Hepatocyte (in vitro differentiated cells): ENCODE measurements at regions not wholly inside any gene's neighbourhood (a gene's known extent, or its start where the extent isn't known, plus 50 kb on each side); places are given as distances from the start of the nearest gene placed in this dataset. TPM values are rescaled to one million over a fixed set of nuclear protein-coding genes. Genes with fewer than 3 reads are reported as not detected.

Source experiments
- small RNA-seq: library from RNA; depleted of rRNA; stranded (forward); fragments of <200 nt; gene quantifications from one replicate; pipeline ENCODE3, GENCODE V24; 2014

Small RNA genes in the stretch of these regions (small RNA-seq; reads per million reads assigned to genes)
- gene AC048382.3 (not detected), gene CSPG4P5 (not detected), gene RF00017 (not detected), gene RN7SL417P (not detected)
